GM23248 (cell line): ENCODE measurements at regions not wholly inside any gene's neighbourhood (a gene's known extent, or its start where the extent isn't known, plus 50 kb on each side); places are given as distances from the start of the nearest gene placed in this dataset.

Experiments used
- DNase-seq: peaks from one replicate; pipeline ENCODE4 v3.0.0-alpha.2; 2015
- H2AFZ ChIP-seq: fragments of 200-600 bp; sonication (generic); 2 replicates; pipeline ENCODE4 v1.6.1; 2016; ENCODE audit warnings: antibody characterized with exemption
- H3F3A ChIP-seq: fragments of 200-600 bp; sonication (generic); 2 replicates; pipeline ENCODE4 v1.6.1; 2016; ENCODE audit warnings: mild to moderate bottlenecking, antibody characterized with exemption, mixed run types; ENCODE audit not compliant: insufficient read depth
- H3K27ac ChIP-seq: fragments of 200-600 bp; sonication (generic); 2 replicates; pipeline ENCODE4 v1.5.1; 2016; ENCODE audit warnings: mild to moderate bottlenecking
- H3K27me3 ChIP-seq: fragments of 200-600 bp; sonication (generic); replicated peaks from 2 replicates; pipeline ENCODE4 v1.6.1; 2016; ENCODE audit warnings: mild to moderate bottlenecking; ENCODE audit not compliant: insufficient read depth
- H3K36me3 ChIP-seq: fragments of 200-600 bp; sonication (generic); 2 replicates; pipeline ENCODE4 v1.6.1; 2016; ENCODE audit warnings: low read depth, mild to moderate bottlenecking
- H3K4me1 ChIP-seq: fragments of 200-600 bp; sonication (generic); 2 replicates; pipeline ENCODE4 v1.6.1; 2016; ENCODE audit warnings: mild to moderate bottlenecking; ENCODE audit not compliant: insufficient read depth
- H3K4me2 ChIP-seq: fragments of 200-600 bp; sonication (generic); one replicate; pipeline ENCODE4 v1.6.1; 2016; ENCODE audit warnings: mild to moderate bottlenecking; ENCODE audit not compliant: unreplicated experiment
- H3K4me3 ChIP-seq: fragments of 200-600 bp; sonication (generic); 2 replicates; pipeline ENCODE4 v1.5.1; 2016; ENCODE audit warnings: mild to moderate bottlenecking
- H3K79me2 ChIP-seq: fragments of 200-600 bp; sonication (generic); 2 replicates; pipeline ENCODE4 v1.6.1; 2016; ENCODE audit warnings: mild to moderate bottlenecking; ENCODE audit not compliant: insufficient read depth
- H3K9ac ChIP-seq: fragments of 200-600 bp; sonication (generic); 2 replicates; pipeline ENCODE4 v1.6.1; 2016; ENCODE audit warnings: mild to moderate bottlenecking
- H3K9me2 ChIP-seq: fragments of 200-600 bp; sonication (generic); 2 replicates; pipeline ENCODE4 v1.6.1; 2016; ENCODE audit warnings: mixed run types, mild to moderate bottlenecking, moderate library complexity; ENCODE audit not compliant: insufficient read depth
- H3K9me3 ChIP-seq: fragments of 200-600 bp; sonication (generic); one replicate; pipeline ENCODE4 v1.6.1; 2017; ENCODE audit warnings: low read depth
- H4K20me1 ChIP-seq: fragments of 200-600 bp; sonication (generic); 2 replicates; pipeline ENCODE4 v1.6.0; 2016; ENCODE audit not compliant: insufficient read depth
- EZH2 ChIP-seq: fragments of 200-600 bp; sonication (generic); IDR thresholded peaks from 2 replicates; pipeline ENCODE4 v1.6.1; 2018; ENCODE audit warnings: antibody characterized with exemption, mild to moderate bottlenecking; ENCODE audit not compliant: insufficient read depth, poor library complexity, severe bottlenecking
- EZH2phosphoT487 ChIP-seq: fragments of 200-600 bp; sonication (generic); IDR thresholded peaks from 2 replicates; pipeline ENCODE4 v1.6.1; 2018; ENCODE audit warnings: antibody characterized with exemption, moderate library complexity, mild to moderate bottlenecking, low read depth; ENCODE audit not compliant: insufficient read depth
- WGBS, 2 experiments: methylation state at CpG; one replicate each; pipeline ENCODE4 v1.1.6; 2015 to 2017; ENCODE audit warnings: low lambda C conversion rate in 2 of 2, low coverage in 1 of 2; ENCODE audit errors: missing lambda C conversion rate in 2 of 2; 5-methylcytosine and 5-hydroxymethylcytosine counted together
- in situ Hi-C: fragments of 300-500 bp; cut with MboI; formaldehyde crosslinking; loops from 2 replicates; pipeline ENCODE4 v1.15.0; 2020

- Histone ChIP-seq H3K27ac (no peak overlapping the region), H3F3A (no peaks in the 10 kb centered on the region), H3K9me3 (no peaks in the 10 kb centered on the region), H3K4me1 (no peaks in the 10 kb centered on the region), H3K79me2 (no peaks in the 10 kb centered on the region), H4K20me1 (no peaks in the 10 kb centered on the region), H3K4me2 (no peak overlapping the region), H2AFZ (no peak overlapping the region), H3K9ac (no peak overlapping the region), H3K27me3 (no peaks in the 10 kb centered on the region), H3K9me2 (no peaks in the 10 kb centered on the region), H3K4me3 (no peak overlapping the region), H3K36me3 (no peaks in the 10 kb centered on the region)
- in situ Hi-C loops, result no loop called here
- TF ChIP-seq EZH2phosphoT487, result no peak
- TF ChIP-seq EZH2, result no peak
- 79 to 88% methylated on average over 4 of the region's 4 CpGs for WGBS, 2 experiments
- no peak for DNase-seq
Observed at GRCh38 chr9:117488659-117489058, 73.8 kb upstream of the ASTN2 start.

- TF ChIP-seq EZH2, result no peak
- TF ChIP-seq EZH2phosphoT487, result no peak
- Histone ChIP-seq H3K36me3 (no peaks in the 10 kb centered on the region), H3K79me2 (no peaks in the 10 kb centered on the region), H3K9me3 (no peaks in the 10 kb centered on the region), H3F3A (no peaks in the 10 kb centered on the region), H3K27ac (no peak overlapping the region), H3K9ac (no peak overlapping the region), H2AFZ (peak overlapping the region; percentile 41; the same call in 1 of the 2 replicates), H3K4me3 (no peak overlapping the region), H3K4me2 (peak overlapping the region; percentile 56), H3K27me3 (no peaks in the 10 kb centered on the region), H3K9me2 (no peaks in the 10 kb centered on the region), H3K4me1 (no peaks in the 10 kb centered on the region), H4K20me1 (no peaks in the 10 kb centered on the region)
- WGBS, 2 experiments, result 3 to 7% methylated on average over 15 of the region's 15 CpGs
- DNase-seq, result peak; percentile 66
- in situ Hi-C loops, result no loop called here
Observed at GRCh38 chr9:117487555-117488175, 72.8 kb upstream of the ASTN2 start.

- Histone ChIP-seq H3K4me1 (no peaks in the 10 kb centered on the region), H3K4me2 (no peak overlapping the region), H3K36me3 (no peaks in the 10 kb centered on the region), H3K27ac (no peak overlapping the region), H3K79me2 (no peaks in the 10 kb centered on the region), H3F3A (no peaks in the 10 kb centered on the region), H3K9me2 (no peaks in the 10 kb centered on the region), H3K4me3 (no peak overlapping the region), H4K20me1 (no peaks in the 10 kb centered on the region), H3K27me3 (no peaks in the 10 kb centered on the region), H3K9ac (no peak overlapping the region), H3K9me3 (no peaks in the 10 kb centered on the region), H2AFZ (no peak overlapping the region)
- in situ Hi-C loops, result no loop called here
- 38 to 41% methylated on average over 2 of the region's 2 CpGs for WGBS, 2 experiments
- TF ChIP-seq EZH2 (no peak), EZH2phosphoT487 (no peak)
- no peak for DNase-seq
Observed at GRCh38 chr9:117486426-117486825, 71.6 kb upstream of the ASTN2 start.

- H3K36me3 ChIP-seq, result no peaks in the 10 kb centered on the region
- H3K9ac ChIP-seq, result no peak overlapping the region
- no peaks in the 10 kb centered on the region for H3F3A ChIP-seq
- H3K4me2 ChIP-seq, result no peak overlapping the region
- in situ Hi-C loops, result no loop called here
- H3K4me3 ChIP-seq, result no peak overlapping the region
- no peaks in the 10 kb centered on the region for H3K4me1 ChIP-seq
- H3K27me3 ChIP-seq, result no peaks in the 10 kb centered on the region
- no peak overlapping the region for H3K27ac ChIP-seq
- H3K79me2 ChIP-seq, result no peaks in the 10 kb centered on the region
- DNase-seq, result peak; percentile 26
- no peaks in the 10 kb centered on the region for H4K20me1 ChIP-seq
- no peak overlapping the region for H2AFZ ChIP-seq
- H3K9me2 ChIP-seq, result no peaks in the 10 kb centered on the region
- TF ChIP-seq EZH2 (no peak), EZH2phosphoT487 (no peak)
- WGBS, 2 experiments, result 0 to 6% methylated on average over 1 of the region's 1 CpG
- H3K9me3 ChIP-seq, result no peaks in the 10 kb centered on the region
Observed at GRCh38 chr9:117485176-117485575, 70.3 kb upstream of the ASTN2 start.

GRCh38 chr9:117480729-117481128 lies 65.9 kb upstream of the ASTN2 start:
- WGBS, 2 experiments, result 50 to 55% methylated on average over 2 of the region's 2 CpGs
- Histone ChIP-seq H3K4me2 (no peak overlapping the region), H3K4me1 (no peaks in the 10 kb centered on the region), H3K4me3 (no peak overlapping the region), H3F3A (no peaks in the 10 kb centered on the region), H3K27ac (no peak overlapping the region), H3K9ac (no peak overlapping the region), H3K9me2 (no peaks in the 10 kb centered on the region), H3K36me3 (no peaks in the 10 kb centered on the region), H3K79me2 (no peaks in the 10 kb centered on the region), H3K9me3 (no peaks in the 10 kb centered on the region), H3K27me3 (no peaks in the 10 kb centered on the region), H2AFZ (no peak overlapping the region), H4K20me1 (no peaks in the 10 kb centered on the region)
- DNase-seq, result no peak
- no peak for TF ChIP-seq EZH2phosphoT487
- no peak for TF ChIP-seq EZH2
- in situ Hi-C loops, result no loop called here
